Heart left ventricle (tissue), 16 donors: ENCODE measurements at regions not wholly inside any gene's neighbourhood (a gene's known extent, or its start where the extent isn't known, plus 50 kb on each side); places are given as distances from the start of the nearest gene placed in this dataset.
A peak's percentile ranks its signal among the peaks of the same experiment; 100 is the strongest.

Experiments
- ATAC-seq, 4 donors: fragments of 200-7000 bp; cut with Tn5 transposase; one replicate each; pipeline ENCODE4 v1.9.1; 2020 to 2022; ENCODE audit warnings: moderate library complexity in 4 of 4, mild to moderate bottlenecking in 3 of 4, moderate number of reproducible peaks in 1 of 4
- DNase-seq, 5 donors: peaks; one replicate each; pipeline ENCODE4 v3.0.0-alpha.2; 2020
- H3K27ac ChIP-seq, 12 donors: fragments of 200-600 bp; sonication (generic) in 4 of 12; one replicate each; pipeline versions ENCODE4 v1.5.0 to v1.8.0; 2016 to 2022; ENCODE audit warnings: mild to moderate bottlenecking in 2 of 12
- H3K27me3 ChIP-seq, 9 donors: fragments of 200-600 bp; sonication (generic) in 2 of 9; one replicate each; pipeline versions ENCODE4 v1.5.1 to v1.8.0; 2016 to 2022; ENCODE audit warnings: mild to moderate bottlenecking in 3 of 9
- H3K36me3 ChIP-seq, 9 donors: fragments of 200-600 bp; sonication (generic) in 2 of 9; one replicate each; pipeline versions ENCODE4 v1.5.0 to v1.8.0; 2018 to 2022; ENCODE audit warnings: mild to moderate bottlenecking in 2 of 9
- H3K4me1 ChIP-seq, 12 donors: fragments of 200-600 bp; sonication (generic) in 4 of 12; one replicate each; pipeline versions ENCODE4 v1.5.0 to v1.8.0; 2016 to 2022; ENCODE audit warnings: mild to moderate bottlenecking in 3 of 12
- H3K4me3 ChIP-seq, 12 donors: fragments of 200-600 bp; sonication (generic) in 4 of 12; one replicate each; pipeline versions ENCODE4 v1.5.0 to v1.8.0; 2017 to 2022; ENCODE audit warnings: mild to moderate bottlenecking in 9 of 12, moderate library complexity in 4 of 12
- H3K9me3 ChIP-seq, 12 donors: fragments of 200-600 bp; sonication (generic) in 4 of 12; one replicate each; pipeline versions ENCODE4 v1.5.0 to v1.8.0; 2016 to 2022; ENCODE audit warnings: mild to moderate bottlenecking in 1 of 12
- POLR2A ChIP-seq, 2 donors: fragments of 450-650 bp; IDR thresholded peaks; one replicate each; pipeline ENCODE4 v1.6.1; 2017; ENCODE audit warnings: antibody characterized with exemption in 2 of 2, mild to moderate bottlenecking in 2 of 2, moderate library complexity in 2 of 2
- WGBS, 4 donors: extraction: QIAGEN DNeasy Blood & Tissue Kit in 2 of 4; methylation state at CpG; one replicate each; pipeline versions ENCODE4 v1.1.5 to v1.1.7; 2013 to 2018; 5-methylcytosine and 5-hydroxymethylcytosine counted together
- intact Hi-C, 10 donors: fragments of 100-400 bp; cut with DNase I; formaldehyde crosslinking; loops; one replicate each; pipeline versions ENCODE4 v1.11.1 to v1.14.2; 2022
- TF ChIP-seq, protein P1 (sequence below), 12 donors: fragments of 200-600 bp; sonication (generic) in 4 of 12; IDR thresholded peaks; one replicate each; pipeline versions ENCODE4 v1.5.0 to v1.8.0; 2018 to 2022; ENCODE audit warnings: antibody characterized with exemption in 12 of 12, mild to moderate bottlenecking in 5 of 12
- donor health status: ischemic (EF 13 %, LVEDD 7.1; RV severe dilation, severe dysfunction).
- donor health status: healthy with polysubstance abuse.
- donor health status: DM: no; HTN: yes; CAD: no.
- donor health status: DM: no; HTN: no; CAD: no.
- donor health status: ischemic (EF 25% LVEDD 6.9; RV normal size, moderate dysfunction).
- donor health status: ischemic (EF 25% LVEDD 5.7; RV mildly dilated, moderate dysfunction).
- donor health status: healthy.
- donor health status: DM: yes; HTN: yes; CAD: no.
- donor health status: ischemic (EF 35%, LVEDD 5.7; RV mildly dilated, moderate dysfunction).
- donor health status: nonischemic (EF 11% LVEDD 7.7; RV severe dilation, severe dysfunction).
- donor health status: DM: yes; HTN: yes; CAD: no.
- donor health status: PGD.
- donor health status: ischemic (EF 29% LVEDD 5.4; RV normal size, mild dysfunction).
- donor health status: nonischemic (EF 23%, LVEDD 6.1; RV moderate dilation, normal function).

DNA sequence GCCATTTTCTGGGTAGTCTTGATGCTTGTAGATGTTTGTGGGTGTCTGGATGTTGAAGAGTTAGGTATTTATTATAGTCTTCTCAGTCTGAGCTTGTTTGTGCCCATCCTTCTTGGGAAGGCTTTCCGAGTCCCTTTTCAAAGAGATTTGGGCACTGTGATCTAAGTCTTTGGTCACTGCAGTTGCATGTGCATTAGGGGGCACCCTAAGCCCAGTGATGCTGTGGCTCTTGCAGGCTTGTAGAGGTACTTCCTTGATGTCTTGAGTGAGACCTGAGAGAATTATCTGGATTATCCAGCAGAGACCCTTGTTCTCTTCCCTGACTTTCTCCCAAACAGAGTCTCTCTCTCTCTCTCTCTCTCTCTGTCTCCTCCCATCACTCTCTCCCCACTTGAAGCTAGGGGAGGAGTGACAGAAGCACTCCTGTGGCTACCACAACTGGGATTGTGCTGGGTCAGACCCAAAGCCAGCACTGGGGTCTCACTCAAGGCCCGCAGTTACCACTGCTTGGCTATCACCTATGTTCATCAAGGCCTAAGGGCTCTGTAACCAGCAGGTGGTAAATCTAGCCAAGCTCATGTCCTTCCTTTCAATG is 68.5 kb downstream of the TMCO5A start:
- Histone ChIP-seq H3K27me3 (no peaks in the 10 kb centered on the region), H3K36me3 (no peaks in the 10 kb centered on the region), H3K4me3 (no peak overlapping the region), H3K4me1 (peaks cover 0 to 34% (median 4%) of the 10 kb centered on the region in 12 donors), H3K27ac (no peak overlapping the region), H3K9me3 (peaks cover 0 to 9% (median 0%) of the 10 kb centered on the region in 12 donors)
- intact Hi-C loops: loop anchor here in 9 of 10 donors (2.0 to 10.0 kb wide), 10 partner anchors 244 to 684 kb away; partner anchors contain the start of gene SPRED1 (in 6 of the 9)
- WGBS, 4 donors: 81 to 97% (median 87%) methylated on average over 2 of the region's 2 CpGs
- no peak for TF ChIP-seq POLR2A (IDR thresholded peaks at IDR 0.05)
- TF ChIP-seq, protein P1, sequence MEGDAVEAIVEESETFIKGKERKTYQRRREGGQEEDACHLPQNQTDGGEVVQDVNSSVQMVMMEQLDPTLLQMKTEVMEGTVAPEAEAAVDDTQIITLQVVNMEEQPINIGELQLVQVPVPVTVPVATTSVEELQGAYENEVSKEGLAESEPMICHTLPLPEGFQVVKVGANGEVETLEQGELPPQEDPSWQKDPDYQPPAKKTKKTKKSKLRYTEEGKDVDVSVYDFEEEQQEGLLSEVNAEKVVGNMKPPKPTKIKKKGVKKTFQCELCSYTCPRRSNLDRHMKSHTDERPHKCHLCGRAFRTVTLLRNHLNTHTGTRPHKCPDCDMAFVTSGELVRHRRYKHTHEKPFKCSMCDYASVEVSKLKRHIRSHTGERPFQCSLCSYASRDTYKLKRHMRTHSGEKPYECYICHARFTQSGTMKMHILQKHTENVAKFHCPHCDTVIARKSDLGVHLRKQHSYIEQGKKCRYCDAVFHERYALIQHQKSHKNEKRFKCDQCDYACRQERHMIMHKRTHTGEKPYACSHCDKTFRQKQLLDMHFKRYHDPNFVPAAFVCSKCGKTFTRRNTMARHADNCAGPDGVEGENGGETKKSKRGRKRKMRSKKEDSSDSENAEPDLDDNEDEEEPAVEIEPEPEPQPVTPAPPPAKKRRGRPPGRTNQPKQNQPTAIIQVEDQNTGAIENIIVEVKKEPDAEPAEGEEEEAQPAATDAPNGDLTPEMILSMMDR (IDR thresholded peaks at IDR 0.05): peak; percentile 36 to 71 (median 60)
- DNase-seq (peak; percentile 41 to 65 (median 50)), ATAC-seq (peak in 3 of 4 donors; percentile 75 to 83 (median 77))

DNA sequence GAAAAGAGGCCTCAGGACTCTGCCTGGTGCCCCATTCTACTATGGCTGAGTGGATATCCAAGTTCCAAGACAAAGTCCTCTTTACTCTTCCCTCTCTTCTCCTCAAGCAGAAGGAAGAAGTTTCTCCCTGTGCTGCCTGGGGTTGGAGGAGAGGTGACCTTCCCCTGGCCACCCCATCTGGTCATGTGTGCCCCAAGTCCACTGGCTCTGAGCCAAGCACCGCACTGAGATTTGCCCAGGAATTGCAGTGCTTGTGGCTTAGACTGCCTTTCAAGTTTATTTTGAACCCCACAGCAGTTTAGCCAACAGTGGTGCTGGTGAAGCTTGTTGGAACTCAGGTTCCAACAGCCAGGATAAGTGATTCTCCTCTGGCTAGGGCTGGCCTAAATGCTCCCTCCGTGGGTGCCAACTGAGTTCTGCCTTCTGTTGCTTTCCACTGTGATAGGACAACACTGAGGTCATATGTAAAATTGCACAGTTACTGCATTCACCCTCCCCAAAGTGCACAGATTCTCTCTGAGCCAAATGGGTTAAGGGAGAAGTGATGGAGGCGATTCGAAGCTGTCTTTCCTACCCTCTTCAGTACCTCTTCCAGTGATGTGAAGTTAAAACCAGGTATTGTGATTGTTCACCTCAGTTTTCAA is 69.9 kb downstream of the TMCO5A start:
- H3K27ac ChIP-seq: peak overlapping the region in 1 of 12 donors; percentile 25
- peaks cover 0 to 8% (median 0%) of the 10 kb centered on the region in 12 donors for H3K9me3 ChIP-seq
- H3K36me3 ChIP-seq: no peaks in the 10 kb centered on the region
- peaks cover 0 to 34% (median 4%) of the 10 kb centered on the region in 12 donors for H3K4me1 ChIP-seq
- no peak overlapping the region for H3K4me3 ChIP-seq
- no peak for TF ChIP-seq POLR2A (IDR thresholded peaks at IDR 0.05)
- TF ChIP-seq, protein P1 (IDR thresholded peaks at IDR 0.05): no peak
- ATAC-seq (peak in 1 of 4 donors; percentile 42), DNase-seq (peak in 1 of 5 donors; percentile 40)
- WGBS, 4 donors: 70 to 78% (median 76%) methylated on average over 4 of the region's 4 CpGs
- no peaks in the 10 kb centered on the region for H3K27me3 ChIP-seq
- intact Hi-C loops: loop anchor here in 9 of 10 donors (5.0 to 10.0 kb wide), 9 partner anchors 243 to 683 kb away; partner anchors contain the start of gene SPRED1 (in 6 of the 9)

DNA sequence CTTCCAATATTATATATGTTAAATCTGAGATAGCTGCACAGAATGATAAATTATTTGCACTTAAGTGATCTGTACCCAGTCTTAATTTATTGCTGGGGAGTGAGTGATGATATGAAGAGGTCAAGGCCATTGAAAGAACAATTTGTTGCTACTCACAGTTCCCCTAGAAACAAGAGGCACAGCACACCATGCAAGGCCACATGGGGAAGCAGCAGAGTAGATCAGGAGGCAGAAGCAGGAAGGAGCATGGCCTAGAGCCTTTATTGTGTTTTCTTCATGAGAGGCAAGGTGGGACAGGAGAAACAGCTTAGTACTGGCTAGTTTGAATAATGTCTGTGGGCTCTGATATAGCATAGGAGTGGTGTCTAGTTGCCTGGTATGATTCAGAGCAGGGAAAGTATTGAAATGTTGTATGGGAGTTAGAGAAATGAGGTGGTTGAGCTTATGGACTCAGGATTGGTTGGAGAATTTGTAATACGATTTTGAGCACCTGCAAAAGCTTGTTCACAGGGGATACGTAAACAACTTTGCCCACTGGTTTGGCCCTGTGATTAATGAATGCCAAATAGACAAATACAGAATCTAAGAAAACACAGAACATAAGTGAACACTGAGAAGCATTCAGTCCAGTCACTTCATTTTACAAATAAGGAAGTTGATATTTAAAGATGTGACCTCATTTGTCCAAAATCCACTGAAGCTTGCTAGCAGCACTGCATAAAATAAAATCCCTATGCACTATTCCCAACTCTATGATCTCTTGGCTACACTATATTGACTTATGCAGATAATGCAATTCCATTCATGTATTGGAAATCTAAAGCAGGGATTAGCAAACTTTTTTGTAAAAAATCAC is 71.7 kb downstream of the TMCO5A start:
- 77 to 85% (median 78%) methylated on average over 2 of the region's 2 CpGs for WGBS, 4 donors
- Histone ChIP-seq H3K4me3 (no peak overlapping the region), H3K4me1 (peaks cover 0 to 34% (median 4%) of the 10 kb centered on the region in 12 donors), H3K36me3 (no peaks in the 10 kb centered on the region), H3K27me3 (no peaks in the 10 kb centered on the region), H3K27ac (peak overlapping the region in 4 of 12 donors; percentile 14 to 63 (median 24)), H3K9me3 (peaks cover 0 to 5% (median 0%) of the 10 kb centered on the region in 12 donors)
- intact Hi-C loops: loop anchor here in 7 of 10 donors (5.0 to 10.0 kb wide), 3 partner anchors 246 to 409 kb away; partner anchors contain the start of gene SPRED1 (in 6 of the 7)
- ATAC-seq (peak; percentile 79 to 87 (median 84)), DNase-seq (peak in 2 of 5 donors; percentile 38 to 42)
- TF ChIP-seq POLR2A (IDR thresholded peaks at IDR 0.05): no peak
- TF ChIP-seq, protein P1 (IDR thresholded peaks at IDR 0.05): no peak
